Spinal cord (tissue), 9 donors: ENCODE measurements at regions not wholly inside any gene's neighbourhood (a gene's known extent, or its start where the extent isn't known, plus 50 kb on each side); places are given as distances from the start of the nearest gene placed in this dataset.
"Not testable (repeated sequence)": the region's sequence is repeated elsewhere in the genome, so short reads cannot be mapped to it uniquely, and the experiment has no call there.

Experiments
- DNase-seq, 6 donors: peaks; one replicate each; pipeline versions ENCODE4 v3.0.0 to v3.0.0-alpha.2; 2013 to 2015; ENCODE audit warnings: low spot score in 6 of 6, low read depth in 4 of 6
- H3K27ac ChIP-seq: one replicate; pipeline ENCODE4 v1.5.1; 2013; ENCODE audit warnings: low read depth, low read length, control low read depth
- H3K27me3 ChIP-seq: one replicate; pipeline ENCODE4 v1.6.1; 2013; ENCODE audit warnings: low read length; ENCODE audit not compliant: control insufficient read depth, insufficient read depth
- H3K36me3 ChIP-seq: one replicate; pipeline ENCODE4 v1.6.1; 2013; ENCODE audit warnings: low read length; ENCODE audit not compliant: control insufficient read depth, insufficient read depth
- H3K4me1 ChIP-seq: one replicate; pipeline ENCODE4 v1.6.1; 2013; ENCODE audit warnings: low read length; ENCODE audit not compliant: control insufficient read depth, insufficient read depth
- H3K4me3 ChIP-seq: one replicate; pipeline ENCODE4 v1.5.1; 2013; ENCODE audit warnings: low read depth, low read length, control low read depth
- H3K9me3 ChIP-seq: one replicate; pipeline ENCODE4 v1.6.1; 2013; ENCODE audit warnings: low read length; ENCODE audit not compliant: control insufficient read depth, insufficient read depth
- WGBS: methylation state at CpG from one replicate; pipeline ENCODE4 v1.1.5; 2013; ENCODE audit warnings: missing lambda C conversion rate; ENCODE audit not compliant: insufficient coverage; 5-methylcytosine and 5-hydroxymethylcytosine counted together
- donor health status: healthy.

DNA sequence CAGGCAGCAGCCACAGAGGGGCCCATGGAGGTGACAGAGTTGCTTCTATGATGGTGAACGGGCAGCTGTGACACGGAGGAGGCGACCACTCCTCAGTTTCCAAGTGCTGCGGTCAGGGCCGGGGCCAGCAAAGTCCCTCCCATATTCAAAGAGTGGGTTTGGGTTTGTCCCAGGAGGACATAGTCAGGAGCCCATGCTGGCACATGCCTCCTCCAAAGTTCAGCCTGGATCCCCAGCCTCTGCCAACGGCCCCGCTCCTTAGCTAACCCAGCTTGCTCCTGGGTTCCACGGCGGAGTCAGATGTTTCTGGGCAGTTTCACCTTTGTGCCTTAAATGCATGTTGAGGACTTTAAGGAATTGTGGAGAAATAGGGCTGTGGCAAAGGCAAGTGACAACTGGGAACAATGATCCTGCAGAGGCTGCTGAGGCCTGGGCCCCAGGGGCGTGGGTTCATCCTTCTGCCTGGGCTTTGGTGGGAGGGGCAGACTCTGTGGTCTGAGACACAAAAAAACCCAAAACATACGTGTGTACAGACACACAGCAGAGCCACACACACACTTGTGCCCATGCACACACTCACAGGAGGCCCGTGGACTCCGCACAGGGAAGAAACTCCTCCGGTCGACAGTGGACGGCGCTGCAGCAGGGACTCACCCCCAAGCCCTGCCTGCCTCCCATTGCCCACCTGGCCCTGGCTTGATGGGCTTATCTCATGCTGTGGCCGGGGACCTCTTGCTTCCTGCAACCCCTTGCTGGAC is 399.4 kb downstream of the TMEM121 start:
- H3K27ac ChIP-seq, result no peak overlapping the region
- H3K4me3 ChIP-seq, result no peak overlapping the region
- peaks cover 4% of the 10 kb centered on the region for H3K9me3 ChIP-seq
- WGBS, result 77% methylated on average over 10 of the region's 18 CpGs
- no peaks in the 10 kb centered on the region for H3K4me1 ChIP-seq
- H3K27me3 ChIP-seq, result no peaks in the 10 kb centered on the region
- H3K36me3 ChIP-seq, result no peaks in the 10 kb centered on the region
- DNase-seq, result no peak

- DNase-seq, result no peak
- peaks cover 4% of the 10 kb centered on the region for H3K9me3 ChIP-seq
- no peak overlapping the region for H3K4me3 ChIP-seq
- WGBS, result 74% methylated on average over 16 of the region's 18 CpGs
- H3K36me3 ChIP-seq, result no peaks in the 10 kb centered on the region
- no peak overlapping the region for H3K27ac ChIP-seq
- no peaks in the 10 kb centered on the region for H3K27me3 ChIP-seq
- H3K4me1 ChIP-seq, result no peaks in the 10 kb centered on the region
Observed at GRCh38 chr14:105926373-105927095, 400.2 kb downstream of the TMEM121 start.

DNA sequence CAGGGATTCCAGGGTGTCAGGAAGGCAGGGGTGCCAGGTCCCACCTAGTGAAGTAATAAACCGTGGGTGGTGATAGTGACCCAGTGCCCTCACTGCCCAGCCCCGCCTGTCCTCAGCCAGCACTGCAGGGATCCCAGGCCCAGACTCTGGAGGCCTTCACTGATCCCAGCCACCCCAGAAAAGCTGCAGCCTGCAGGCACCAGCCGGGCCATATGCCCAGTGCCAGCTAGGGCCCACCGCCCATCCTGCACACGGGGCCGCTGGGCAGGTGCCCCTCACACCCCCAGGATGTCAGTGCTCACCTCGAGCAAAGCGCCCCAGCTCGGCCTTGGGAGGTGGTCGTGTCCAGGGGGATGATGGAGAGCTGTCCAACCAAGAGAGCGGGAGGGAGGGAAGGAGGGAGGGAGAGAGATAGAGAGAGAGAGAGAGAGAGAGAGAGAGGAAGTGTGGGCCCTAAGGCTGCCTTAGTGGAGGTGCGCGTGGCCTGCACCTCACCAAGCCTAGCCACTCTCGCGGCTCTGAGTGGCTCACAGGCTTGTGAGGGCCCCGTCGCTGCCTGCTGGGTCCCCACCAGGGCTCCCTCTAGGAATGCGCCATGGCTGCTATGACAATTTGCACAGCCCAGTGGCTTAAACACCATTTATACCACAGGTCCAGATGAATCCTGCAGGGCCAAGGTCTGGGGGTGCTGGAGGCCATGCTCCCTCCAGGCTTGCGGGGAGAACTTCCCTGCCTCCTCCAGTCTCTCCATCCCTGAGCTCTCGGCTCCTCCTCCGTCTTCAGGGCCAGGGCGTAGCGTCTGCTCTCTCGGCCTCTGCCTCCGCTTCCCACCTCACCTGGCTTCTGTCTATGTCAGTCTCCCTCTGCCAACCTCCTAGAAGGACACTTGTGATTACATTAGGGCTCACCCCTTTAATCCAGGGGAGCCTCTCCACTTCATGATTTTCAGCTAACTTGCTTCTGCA is 401.0 kb downstream of the TMEM121 start:
- DNase-seq, result no peak
- H3K4me3 ChIP-seq, result no peak overlapping the region
- 81% methylated on average over 22 of the region's 25 CpGs for WGBS
- no peaks in the 10 kb centered on the region for H3K27me3 ChIP-seq
- H3K4me1 ChIP-seq, result no peaks in the 10 kb centered on the region
- no peak overlapping the region for H3K27ac ChIP-seq
- H3K36me3 ChIP-seq, result no peaks in the 10 kb centered on the region
- H3K9me3 ChIP-seq, result peaks cover 4% of the 10 kb centered on the region

GRCh38 chr14:105928171-105929111 is 402.1 kb downstream of the TMEM121 start:
- not testable (repeated sequence) for H3K4me1 ChIP-seq, DNase-seq, H3K27ac ChIP-seq, H3K9me3 ChIP-seq, H3K4me3 ChIP-seq, H3K27me3 ChIP-seq, H3K36me3 ChIP-seq
- 79% methylated on average over 17 of the region's 23 CpGs for WGBS

- 86% methylated on average over 14 of the region's 14 CpGs for WGBS
- no peak overlapping the region for H3K27ac ChIP-seq
- H3K36me3 ChIP-seq, result no peaks in the 10 kb centered on the region
- no peak overlapping the region for H3K4me3 ChIP-seq
- no peaks in the 10 kb centered on the region for H3K4me1 ChIP-seq
- no peaks in the 10 kb centered on the region for H3K27me3 ChIP-seq
- H3K9me3 ChIP-seq, result peaks cover 4% of the 10 kb centered on the region
- DNase-seq, result no peak
Observed at GRCh38 chr14:105929327-105930081, 403.1 kb downstream of the TMEM121 start.

DNA sequence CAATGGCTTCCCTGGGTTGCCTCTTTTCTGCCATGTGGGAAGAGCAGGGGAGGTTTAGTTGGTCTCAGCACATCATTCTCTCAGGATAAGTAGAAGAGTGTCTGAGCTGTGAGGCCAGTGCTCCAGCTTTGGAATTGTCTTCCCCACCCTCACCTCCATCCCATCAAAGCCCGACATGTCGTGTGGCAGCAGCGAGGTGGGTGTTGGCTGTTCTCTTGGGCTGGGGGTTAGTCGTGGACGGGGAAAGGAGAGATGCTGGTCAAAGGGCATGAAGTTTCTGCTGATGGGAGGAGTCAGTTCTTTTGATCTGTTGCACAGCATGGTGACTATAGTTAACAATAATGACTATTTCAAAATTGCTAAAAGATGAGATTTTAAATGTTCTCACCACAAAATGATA is 404.2 kb downstream of the TMEM121 start:
- no CpG with 5 or more reads among the region's 5 CpGs for WGBS
- no peaks in the 10 kb centered on the region for H3K36me3 ChIP-seq
- no peak overlapping the region for H3K4me3 ChIP-seq
- no peaks in the 10 kb centered on the region for H3K27me3 ChIP-seq
- peaks cover 4% of the 10 kb centered on the region for H3K9me3 ChIP-seq
- H3K4me1 ChIP-seq, result no peaks in the 10 kb centered on the region
- H3K27ac ChIP-seq, result no peak overlapping the region
- no peak for DNase-seq

GRCh38 chr14:105931808-105932483 is 405.6 kb downstream of the TMEM121 start:
- Histone ChIP-seq H3K4me3 (no peak overlapping the region), H3K36me3 (no peaks in the 10 kb centered on the region), H3K4me1 (no peaks in the 10 kb centered on the region), H3K27me3 (no peaks in the 10 kb centered on the region), H3K27ac (no peak overlapping the region), H3K9me3 (peaks cover 4% of the 10 kb centered on the region)
- 71% methylated on average over 6 of the region's 13 CpGs for whole genome bisulfite sequencing
- no peak for DNase-seq

- no peaks in the 10 kb centered on the region for H3K27me3 ChIP-seq
- H3K4me3 ChIP-seq, result no peak overlapping the region
- H3K27ac ChIP-seq, result no peak overlapping the region
- WGBS, result 54% methylated on average over 4 of the region's 7 CpGs
- no peak for DNase-seq
- no peaks in the 10 kb centered on the region for H3K36me3 ChIP-seq
- H3K9me3 ChIP-seq, result peaks cover 4% of the 10 kb centered on the region
- H3K4me1 ChIP-seq, result no peaks in the 10 kb centered on the region
Observed at GRCh38 chr14:105933238-105933637, 406.9 kb downstream of the TMEM121 start.
